ENCODE measurements at regions not wholly inside any gene's neighbourhood (a gene's known extent, or its start where the extent isn't known, plus 50 kb on each side); places are given as distances from the start of the nearest gene placed in this dataset.
A peak's percentile ranks its signal among the peaks of the same experiment; 100 is the strongest.

DNA sequence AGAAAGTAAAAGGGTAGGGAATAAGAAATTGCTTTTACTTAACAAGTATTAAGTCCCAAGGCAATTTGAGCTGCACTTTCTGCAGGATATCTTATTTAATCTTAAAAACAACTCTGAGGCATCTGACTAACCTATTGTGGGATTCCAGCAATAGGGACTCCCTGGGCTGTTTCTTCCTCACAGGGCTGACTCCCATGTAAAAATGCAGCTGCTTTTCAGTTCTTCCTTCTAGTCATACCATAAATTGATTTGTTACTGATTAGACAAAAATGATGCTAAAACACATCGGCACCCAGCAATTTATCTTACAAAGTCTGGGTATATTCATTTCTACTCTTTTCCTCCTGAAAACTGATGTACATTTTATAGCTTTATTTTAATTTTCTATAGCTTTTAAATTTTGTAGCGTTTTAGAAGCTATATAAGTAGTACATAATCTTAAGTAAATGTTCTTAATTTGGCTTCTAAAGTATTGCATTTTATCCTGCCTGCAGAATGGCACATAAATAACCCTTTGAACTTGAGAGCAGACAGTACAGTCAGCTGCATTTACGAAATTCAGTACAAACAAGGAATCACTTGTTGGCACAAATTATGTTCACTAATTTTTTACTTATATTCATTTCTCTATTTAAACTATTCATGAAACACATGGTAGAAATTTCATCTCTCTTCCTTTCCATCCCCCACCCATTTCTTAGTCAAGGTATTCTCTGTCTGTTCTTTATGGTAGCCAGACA is 102.4 kb upstream of the FRY start:
- DNase-seq (ENCODE audit: low read depth), result peak; percentile 19

DNA sequence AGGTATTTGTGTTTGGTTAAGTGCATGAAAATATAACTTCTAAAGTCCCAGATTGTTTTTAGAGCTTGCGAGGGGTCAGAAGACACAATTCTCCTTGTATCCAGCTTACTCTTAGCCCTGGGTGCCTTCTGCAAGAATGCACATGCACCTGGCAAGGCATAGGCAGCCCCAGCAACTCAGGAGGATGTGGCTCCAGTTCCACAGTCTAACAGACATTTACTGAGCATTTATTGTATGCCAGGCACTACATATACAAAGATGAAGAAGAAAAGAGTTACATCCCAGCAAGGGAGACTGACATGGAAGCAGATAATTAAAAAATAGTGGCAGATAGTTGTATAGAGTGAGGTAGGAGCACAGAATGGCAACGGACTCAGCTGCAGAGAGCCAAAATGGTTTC is 101.1 kb upstream of the FRY start:
- DNase-seq (ENCODE audit: low read depth), result no peak

DNA sequence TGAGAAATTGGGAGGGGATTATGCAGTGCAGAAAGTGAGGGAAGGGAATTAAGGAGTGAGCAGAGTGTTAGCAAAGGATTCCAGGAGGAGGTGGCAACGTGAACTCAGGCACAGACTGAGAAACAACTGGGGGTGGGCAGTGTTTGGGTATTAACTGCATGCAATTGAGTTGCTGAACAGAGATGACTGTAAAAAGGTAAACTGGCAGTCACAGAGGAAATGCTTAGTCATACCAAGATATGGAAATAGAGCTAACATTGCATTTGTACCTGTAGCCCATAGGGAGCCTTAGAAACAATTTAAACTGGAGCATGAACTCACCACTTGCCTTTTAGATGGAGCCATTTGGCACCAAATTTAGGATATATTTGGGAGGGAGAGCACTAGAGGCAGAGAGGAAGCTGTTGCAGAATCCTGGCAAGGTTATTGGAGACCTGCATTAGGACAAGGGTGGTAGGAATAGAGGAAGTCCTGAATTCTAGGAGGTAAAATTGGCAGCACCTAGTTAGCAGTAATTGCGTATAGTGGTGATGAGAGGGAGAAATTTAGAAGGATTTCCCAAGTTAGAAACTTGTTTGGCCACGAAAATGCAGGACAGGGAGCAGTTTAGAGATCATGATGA is 100.6 kb upstream of the FRY start:
- peak; percentile 33 for DNase-seq (ENCODE audit: low read depth)

DNA sequence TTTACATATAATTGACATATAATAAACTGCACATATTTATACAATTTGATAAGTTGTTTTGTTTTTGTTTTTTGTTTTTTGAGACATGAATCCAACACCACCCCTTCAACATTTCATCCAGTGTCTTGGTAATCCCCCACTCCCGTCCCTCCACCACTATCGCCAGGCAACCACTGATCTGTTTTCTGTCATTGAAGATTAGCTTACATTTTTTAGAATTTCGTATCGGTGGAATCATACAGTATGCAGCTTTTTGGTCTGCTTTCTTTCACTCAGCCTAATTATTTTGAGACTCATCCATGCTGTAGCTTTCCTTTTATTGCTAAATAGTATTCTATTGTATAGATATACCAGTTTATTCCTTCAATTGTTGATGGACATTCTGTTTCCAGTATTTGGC is 94.1 kb upstream of the FRY start:
- no peak for DNase-seq (ENCODE audit: low read depth)

DNA sequence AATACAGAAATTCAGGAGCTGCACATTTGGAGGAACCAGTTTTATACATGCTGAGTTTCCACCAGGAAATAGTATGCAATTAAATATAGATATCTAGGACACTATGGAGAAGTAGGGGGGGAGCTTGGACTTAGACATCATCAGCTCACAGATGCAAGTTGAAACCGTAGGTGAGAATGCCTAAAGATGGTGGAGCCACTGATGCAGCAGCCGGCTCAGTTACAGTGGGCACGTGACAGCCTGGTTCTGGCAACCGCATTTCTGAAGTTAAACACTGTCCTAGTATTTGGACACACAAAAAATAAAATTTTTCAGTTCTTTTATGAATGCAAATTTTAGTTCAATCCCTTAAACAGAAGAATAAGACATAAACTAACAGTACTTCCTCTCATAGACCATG is 91.5 kb upstream of the FRY start:
- no peak for DNase-seq (ENCODE audit: low read depth)

DNA sequence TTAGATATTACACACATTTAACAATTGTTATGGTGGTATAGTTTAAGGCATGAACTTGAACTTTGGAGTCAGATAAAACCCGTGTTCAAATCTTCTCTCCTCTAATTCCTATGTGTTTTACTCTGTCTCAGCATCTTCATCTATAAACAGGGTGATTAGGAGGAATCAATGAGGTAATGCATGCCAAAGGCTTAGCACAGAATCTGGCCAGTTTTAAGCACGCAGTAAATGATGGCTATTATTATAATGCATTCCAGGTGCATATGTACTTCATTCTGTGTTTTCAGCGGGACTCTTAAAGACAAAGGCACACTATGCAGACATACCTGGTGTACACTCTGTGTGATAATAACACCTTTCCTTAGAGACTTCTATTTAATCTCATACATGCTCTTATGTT is 88.0 kb upstream of the FRY start:
- DNase-seq (ENCODE audit: low read depth), result no peak

DNA sequence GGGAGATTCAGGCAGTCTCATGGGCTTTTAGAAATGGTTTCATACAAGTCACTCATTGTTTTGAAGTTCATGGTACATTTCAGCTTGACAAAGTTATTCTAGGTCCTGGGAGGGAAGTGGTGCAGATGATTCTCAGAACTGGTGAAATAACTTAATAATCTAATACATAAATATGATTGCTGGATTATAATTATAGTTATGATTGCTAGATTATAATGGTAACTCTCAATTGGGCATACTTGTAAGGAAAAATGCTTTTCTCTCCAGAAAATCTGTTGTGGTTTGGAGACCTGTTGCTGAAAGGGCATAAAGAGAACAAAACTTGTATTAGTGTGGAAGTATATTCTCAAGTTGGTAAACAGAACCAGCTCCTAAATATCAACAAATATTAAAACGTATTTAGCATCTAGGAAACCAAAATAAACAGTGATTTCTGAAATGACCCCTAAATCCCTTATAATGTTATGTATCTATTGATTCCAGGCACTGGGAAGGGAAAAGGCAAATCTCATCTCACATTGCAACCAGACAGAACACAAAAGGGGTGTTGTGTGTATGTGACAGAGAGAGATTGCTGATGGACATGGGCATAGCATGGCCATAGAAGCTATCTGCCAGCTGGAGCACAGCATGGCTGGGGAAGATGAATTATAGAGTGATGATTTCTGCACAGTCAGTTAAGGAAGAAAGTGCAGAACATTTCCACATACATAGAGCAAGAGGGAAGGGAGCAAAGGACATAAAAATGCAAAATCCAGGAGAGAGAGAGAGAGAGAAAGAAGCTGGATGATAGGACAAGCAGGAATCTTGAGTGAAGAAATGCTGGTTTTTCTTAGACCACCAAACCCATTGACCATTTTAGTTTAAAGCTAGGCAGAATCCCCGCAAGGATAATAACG is 87.1 kb upstream of the FRY start:
- DNase-seq (ENCODE audit: low read depth), result no peak

DNA sequence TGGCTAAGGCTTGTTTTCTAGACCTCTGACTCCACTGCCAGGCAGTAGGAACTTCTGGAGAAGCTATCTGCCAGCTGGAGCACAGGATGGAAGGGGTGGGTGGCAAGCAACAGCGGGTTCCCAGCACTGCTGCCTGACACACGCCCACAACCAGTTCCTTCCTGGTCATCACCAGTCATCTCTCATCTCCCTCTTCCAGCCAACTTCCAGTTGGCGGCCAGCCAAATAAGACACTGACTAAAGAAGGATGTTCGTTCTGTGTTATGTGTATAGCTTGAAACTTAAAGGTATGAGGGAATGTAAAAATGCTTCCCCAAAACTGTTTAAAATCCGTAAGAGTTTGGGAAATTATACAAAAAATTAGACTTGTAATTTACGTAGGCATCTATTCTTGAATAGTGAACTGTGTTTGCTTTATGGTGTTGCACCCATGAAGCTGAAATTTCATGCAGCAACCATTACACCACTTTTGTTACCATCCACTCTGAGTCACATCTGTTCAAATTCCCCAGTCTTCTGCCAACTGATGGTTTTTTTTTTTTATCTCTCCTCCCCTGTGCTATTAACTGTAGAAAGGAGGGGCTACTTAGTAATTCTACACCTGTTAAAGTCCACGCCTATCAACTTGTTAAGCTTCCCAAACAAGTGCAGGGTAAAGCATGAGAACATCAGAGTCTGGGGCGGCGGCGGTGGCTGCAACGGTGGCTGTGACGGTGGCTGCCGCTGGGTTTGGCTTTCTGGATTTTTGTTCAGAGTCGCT is 86.2 kb upstream of the FRY start:
- DNase-seq (ENCODE audit: low read depth), result peak; percentile 78

DNA sequence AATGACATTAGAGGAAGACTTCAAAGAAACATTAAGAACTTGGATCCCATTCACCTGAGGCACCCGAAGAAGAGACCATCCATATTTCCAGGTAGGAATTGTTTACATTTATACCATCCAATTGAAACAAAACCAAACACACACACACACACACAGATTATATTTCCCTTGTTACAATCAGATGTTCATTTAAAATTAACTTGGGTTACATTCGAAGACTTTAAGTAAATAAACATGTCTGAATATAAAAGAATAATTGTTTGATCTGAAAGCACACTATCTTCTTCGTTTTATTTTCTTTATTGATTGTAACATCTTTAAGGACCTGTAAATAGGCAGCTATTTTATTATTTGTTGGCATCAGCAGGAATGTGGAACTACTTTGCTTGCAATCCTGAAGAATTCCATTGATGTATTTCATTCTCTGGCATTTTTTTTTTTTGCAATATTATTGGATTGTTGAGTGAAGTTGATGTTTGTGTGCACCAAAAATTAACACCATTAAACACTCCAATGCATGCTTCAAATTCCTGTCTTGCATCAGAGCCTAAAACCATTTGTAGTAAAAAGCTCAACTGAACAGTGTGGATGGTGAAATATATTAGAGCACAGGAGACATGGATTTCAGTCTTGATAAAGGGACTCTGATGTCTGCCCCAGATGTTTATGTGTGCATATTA is 85.3 kb upstream of the FRY start:
- peak; percentile 51 for DNase-seq (ENCODE audit: low read depth)

DNA sequence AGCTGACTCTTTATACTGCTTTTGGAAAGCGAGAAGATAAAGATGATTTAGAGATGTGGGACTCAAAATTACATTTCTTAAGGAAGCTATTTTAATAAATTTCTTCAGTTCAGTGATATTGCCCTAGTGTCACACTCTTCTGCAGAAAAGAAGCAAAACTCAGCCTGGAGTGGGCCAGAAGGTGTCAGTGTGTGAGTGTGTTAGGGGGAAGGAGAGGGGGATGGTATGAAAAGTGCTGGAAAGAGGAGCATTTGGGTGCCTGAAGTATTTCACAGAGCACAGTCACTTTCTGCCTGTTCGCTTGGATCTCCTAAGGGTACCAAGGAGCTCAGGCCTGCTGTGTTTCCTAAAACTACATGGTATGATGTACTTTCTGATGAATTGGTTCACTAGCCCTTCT is 84.5 kb upstream of the FRY start:
- DNase-seq (ENCODE audit: low read depth), result no peak

DNA sequence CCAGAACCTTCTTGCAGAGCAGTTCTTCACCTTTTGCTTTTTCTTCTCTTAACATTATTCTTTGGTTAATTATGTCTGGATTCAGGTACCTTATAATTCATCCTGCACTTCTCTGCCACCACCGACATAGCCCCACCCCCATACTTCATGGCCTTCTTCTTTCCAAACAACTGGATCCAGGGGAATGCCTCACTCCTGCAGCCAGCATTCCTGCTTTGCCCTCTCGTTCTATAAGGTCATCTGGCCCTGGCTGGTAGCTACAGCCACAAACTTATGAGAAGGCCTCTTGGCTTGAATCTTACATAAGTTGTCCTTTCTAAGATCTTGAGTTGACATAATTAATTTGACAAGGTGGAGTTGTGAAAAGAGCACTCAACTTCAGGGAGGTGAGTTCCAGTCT is 84.1 kb upstream of the FRY start:
- DNase-seq (ENCODE audit: low read depth), result no peak

DNA sequence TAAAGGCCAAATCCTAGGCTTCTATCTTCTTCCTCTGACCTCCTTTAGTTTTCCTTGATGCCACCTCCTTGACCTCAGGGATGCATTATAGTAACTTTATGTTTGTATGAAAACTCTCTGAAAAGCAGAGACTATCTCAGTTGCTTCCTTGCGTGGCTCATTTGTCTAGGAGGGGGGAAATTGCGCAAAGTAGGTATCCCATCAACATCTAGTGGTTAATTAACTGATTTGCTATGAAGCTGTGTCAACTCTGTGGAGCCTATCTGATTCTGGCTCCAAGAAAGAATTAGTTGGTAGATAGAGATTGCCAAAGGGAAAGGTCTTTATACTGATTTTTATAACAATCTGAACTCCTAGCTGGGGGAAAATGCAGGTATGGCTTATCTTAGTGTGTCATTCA is 82.1 kb upstream of the FRY start:
- DNase-seq (ENCODE audit: low read depth), result no peak

DNA sequence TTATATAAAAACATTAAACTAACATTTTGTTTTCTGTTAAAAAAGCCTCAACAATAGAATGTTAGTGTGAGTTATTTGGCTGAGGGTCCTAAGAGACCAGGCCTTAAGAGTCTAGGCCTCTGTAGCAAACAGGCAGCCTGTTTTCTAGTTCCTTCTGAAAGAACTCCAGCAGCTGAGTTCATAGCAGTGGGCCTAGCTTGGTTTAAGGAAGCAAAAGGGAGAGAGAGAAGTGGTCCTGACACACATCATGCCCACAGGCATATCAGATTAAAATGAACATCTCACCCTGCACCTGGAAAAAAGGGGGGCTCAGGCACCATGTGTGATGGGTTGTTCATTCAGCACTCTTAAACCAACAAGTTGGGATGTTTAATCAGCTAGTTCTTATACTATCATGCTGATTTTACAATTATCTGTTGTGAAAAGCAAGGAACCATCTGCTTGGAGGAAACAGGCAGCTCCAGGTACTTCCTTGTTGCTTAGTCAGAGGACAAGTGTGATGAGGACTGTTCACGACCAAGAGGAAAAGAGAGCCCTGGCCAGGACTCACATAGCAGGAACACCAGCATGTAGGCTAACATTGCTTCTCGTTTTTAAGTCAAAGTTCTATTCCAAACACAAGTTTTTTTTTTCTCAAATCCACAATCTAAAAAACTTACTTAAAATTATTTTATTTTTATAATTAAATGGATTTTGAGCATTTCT is 81.3 kb upstream of the FRY start:
- DNase-seq (ENCODE audit: low read depth), result no peak

DNA sequence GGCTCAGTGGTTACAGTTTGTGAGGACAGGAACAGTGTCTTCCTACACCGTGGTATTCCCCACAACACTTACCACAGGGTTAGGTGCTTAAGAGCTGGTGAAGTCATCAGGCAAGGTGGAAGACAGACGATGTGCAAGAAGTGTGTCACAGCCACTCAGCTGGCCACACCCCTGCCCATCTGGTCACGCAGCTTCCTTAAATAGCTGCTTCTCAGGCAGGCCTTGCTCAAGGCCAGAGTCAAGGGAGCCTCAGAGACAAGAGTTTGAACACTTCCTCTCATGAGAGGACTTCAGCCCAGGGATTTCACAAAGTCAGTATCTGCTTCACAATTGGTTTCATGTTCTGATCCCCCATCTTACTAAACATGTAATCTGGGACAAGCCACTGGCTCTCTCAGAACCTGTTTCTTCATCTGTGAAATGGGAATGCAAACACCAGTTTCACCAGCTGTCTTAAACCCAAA is 80.3 kb upstream of the FRY start:
- DNase-seq (ENCODE audit: low read depth), result peak; percentile 28

DNA sequence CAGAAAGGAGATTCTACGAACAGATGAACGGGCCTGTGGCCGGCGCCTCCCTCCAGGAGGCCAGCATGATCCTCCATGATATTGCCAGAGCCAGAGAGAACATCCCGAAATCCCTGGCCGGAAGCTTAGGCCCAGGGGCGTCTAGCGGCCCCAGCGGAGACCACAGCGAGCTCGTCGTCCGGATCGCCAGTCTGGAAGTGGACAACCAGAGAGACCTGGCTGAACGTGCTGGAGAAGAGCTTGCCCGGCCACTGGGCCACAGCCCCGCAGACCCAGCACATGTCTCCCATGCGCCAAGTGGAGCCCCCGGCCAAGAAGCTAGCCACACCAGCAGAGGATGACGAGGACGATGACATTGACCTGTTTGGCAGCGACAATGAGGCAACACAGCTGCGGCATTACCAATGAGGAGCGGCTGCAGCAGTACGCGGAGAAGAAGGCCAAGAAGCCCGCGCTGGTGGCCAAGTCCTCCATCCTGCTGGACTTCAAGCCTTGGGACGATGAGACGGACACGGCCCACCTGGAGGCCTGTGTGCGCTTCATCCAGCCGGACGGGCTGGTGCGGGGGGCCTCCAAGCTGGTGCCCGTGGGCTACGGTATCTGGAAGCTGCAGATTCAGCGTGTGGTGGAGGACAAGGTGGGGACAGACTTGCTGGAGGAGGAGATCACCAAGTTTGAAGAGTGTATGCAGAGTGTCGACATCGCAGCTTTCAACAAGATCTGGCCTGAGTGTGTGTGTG is 78.8 kb upstream of the FRY start:
- DNase-seq (ENCODE audit: low read depth), result no peak

DNA sequence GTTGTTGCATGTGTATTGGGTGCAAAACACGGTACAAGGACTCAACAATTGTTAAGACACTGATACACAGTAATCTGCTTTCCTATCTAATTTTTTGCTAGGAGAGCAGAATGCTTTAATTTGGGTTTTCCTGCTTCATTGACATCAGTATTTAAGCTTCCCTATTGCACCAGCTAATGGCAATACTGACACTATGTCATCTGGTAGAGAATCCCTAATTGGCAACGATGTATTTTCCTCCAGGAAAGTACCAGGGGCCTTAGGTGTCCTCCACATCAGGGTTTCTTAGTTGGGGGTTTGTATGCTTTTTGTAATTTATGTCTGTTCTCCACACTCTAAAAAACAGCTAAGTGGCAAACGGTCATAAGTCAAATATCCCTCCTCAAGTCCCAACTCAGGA is 76.5 kb upstream of the FRY start:
- DNase-seq (ENCODE audit: low read depth), result no peak

DNA sequence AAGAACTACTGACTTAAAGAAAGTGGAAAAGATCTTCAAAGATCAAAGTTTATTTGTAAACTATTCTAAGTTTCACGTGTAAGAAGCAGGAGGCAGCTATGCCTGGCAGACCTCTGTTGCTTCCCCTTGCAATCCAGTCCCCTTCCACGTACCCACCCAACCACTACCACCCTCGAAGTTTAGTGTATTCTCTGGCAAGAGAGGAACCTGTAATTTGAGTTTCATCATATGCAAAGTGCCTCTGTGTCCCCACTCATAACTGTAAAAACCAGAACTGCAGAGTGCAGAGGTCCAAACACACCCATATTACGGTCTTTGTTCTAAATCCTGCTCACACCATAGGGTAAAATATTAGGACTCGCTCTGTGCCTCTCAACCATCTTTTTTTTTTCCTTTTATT is 75.8 kb upstream of the FRY start:
- DNase-seq (ENCODE audit: low read depth), result no peak

DNA sequence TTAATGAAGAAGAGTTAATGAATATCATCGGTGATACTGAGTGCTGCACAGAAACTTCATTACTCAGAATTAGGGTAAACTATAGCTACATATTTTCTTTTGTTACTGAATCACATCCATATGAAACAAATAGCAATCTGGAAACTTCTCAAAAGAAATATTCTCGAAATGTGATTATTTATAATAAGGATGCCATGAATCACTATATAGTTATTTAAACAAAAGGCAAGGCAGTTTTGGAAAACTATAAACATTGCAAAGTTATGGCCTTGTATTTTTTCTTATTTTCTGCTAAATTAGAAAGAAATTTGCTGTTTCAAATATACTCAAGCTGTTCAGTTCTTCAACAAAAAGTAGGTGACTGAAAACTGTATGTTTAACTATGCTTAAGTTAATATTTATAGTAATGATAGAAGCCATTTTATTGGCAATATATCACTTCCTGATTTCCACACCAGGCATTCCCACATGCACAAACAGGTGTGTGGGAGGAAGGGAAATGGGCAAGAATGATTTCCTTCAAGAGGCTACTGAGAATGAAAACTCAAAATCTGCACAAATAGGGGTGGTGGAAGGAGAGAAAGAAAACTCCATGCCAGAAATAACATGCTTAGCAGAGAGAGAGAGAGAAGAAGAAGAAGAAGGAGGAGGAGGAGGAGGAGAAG is 74.5 kb upstream of the FRY start:
- peak; percentile 34 for DNase-seq (ENCODE audit: low read depth)

DNA sequence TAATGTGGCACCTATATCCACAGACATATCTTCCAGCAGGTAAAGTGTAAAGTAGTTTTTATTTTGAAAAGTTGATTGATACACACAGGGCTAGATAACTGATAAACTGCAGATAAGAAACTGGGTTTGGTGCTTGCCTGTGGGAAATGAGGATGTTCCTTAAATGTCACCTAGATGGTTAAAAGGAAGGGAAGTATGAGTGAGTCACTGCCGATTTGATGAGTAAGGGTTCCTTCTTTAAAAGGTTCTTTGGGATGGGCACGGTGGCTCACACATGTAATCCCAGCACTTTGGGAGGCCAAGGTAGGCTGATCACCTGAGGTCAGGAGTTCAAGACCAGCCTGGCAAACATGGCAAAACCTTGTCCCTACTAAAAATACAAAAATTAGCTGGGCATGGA is 73.8 kb upstream of the FRY start:
- no peak for DNase-seq (ENCODE audit: low read depth)
